Liver (tissue), 8 donors: ENCODE measurements at regions not wholly inside any gene's neighbourhood (a gene's known extent, or its start where the extent isn't known, plus 50 kb on each side); places are given as distances from the start of the nearest gene placed in this dataset.

Experiments
- DNase-seq: peaks from one replicate; pipeline ENCODE4 v3.0.0-alpha.2; 2017; ENCODE audit warnings: low spot score
- H3K27ac ChIP-seq, 2 donors: one replicate each; pipeline ENCODE4 v1.7.0; 2013; ENCODE audit warnings: inconsistent platforms in 2 of 2, low read length in 2 of 2, control low read depth in 1 of 2, low read depth in 1 of 2, mild to moderate bottlenecking in 1 of 2
- H3K27me3 ChIP-seq, 4 donors: one replicate each; pipeline versions ENCODE4 v1.6.1 to v1.7.0; 2013; ENCODE audit warnings: low read length in 3 of 4, inconsistent platforms in 1 of 4, mild to moderate bottlenecking in 1 of 4, moderate library complexity in 1 of 4; ENCODE audit not compliant: control insufficient read depth in 4 of 4, insufficient read depth in 4 of 4
- H3K36me3 ChIP-seq, 4 donors: one replicate each; pipeline versions ENCODE4 v1.6.1 to v1.7.0; 2013; ENCODE audit warnings: low read length in 3 of 4, mild to moderate bottlenecking in 3 of 4, low read depth in 1 of 4, moderate library complexity in 1 of 4; ENCODE audit not compliant: control insufficient read depth in 4 of 4, insufficient read depth in 3 of 4
- H3K4me1 ChIP-seq, 4 donors: one replicate each; pipeline versions ENCODE4 v1.6.1 to v1.7.0; 2013; ENCODE audit warnings: low read length in 3 of 4, mild to moderate bottlenecking in 3 of 4, moderate library complexity in 1 of 4; ENCODE audit not compliant: control insufficient read depth in 4 of 4, insufficient read depth in 4 of 4
- H3K4me3 ChIP-seq, 3 donors: one replicate each; pipeline versions ENCODE4 v1.6.1 to v1.7.0; 2013; ENCODE audit warnings: low read length in 3 of 3, control low read depth in 1 of 3, low read depth in 1 of 3, mild to moderate bottlenecking in 1 of 3
- H3K9ac ChIP-seq, 2 donors: one replicate each; pipeline ENCODE4 v1.7.0; 2013; ENCODE audit warnings: low read length in 2 of 2, mild to moderate bottlenecking in 2 of 2, moderate library complexity in 2 of 2, control low read depth in 1 of 2, low read depth in 1 of 2
- H3K9me3 ChIP-seq, 4 donors: one replicate each; pipeline versions ENCODE4 v1.6.1 to v1.7.0; 2013; ENCODE audit warnings: low read length in 3 of 4; ENCODE audit not compliant: control insufficient read depth in 4 of 4
- EGR1 ChIP-seq, 2 donors: IDR thresholded peaks; 2 replicates each; pipeline ENCODE4 v1.6.1; 2016 to 2018; ENCODE audit warnings: antibody characterized with exemption in 2 of 2, low read depth in 2 of 2
- FOXA1 ChIP-seq: IDR thresholded peaks from 2 replicates; pipeline ENCODE4 v1.6.1; 2016; ENCODE audit warnings: antibody characterized with exemption
- GABPA ChIP-seq, 2 donors: IDR thresholded peaks in 1 of 2; conservative IDR thresholded peaks in 1 of 2; 2 replicates each; pipeline ENCODE4 v1.6.1; 2016; ENCODE audit warnings: antibody characterized with exemption in 2 of 2, mild to moderate bottlenecking in 1 of 2, moderate library complexity in 1 of 2
- HNF4A ChIP-seq, 2 donors: conservative IDR thresholded peaks; 2 replicates each; pipeline ENCODE4 v1.6.1; 2016; ENCODE audit warnings: antibody characterized with exemption in 2 of 2, mild to moderate bottlenecking in 2 of 2
- HNF4G ChIP-seq: IDR thresholded peaks from 2 replicates; pipeline ENCODE4 v1.6.1; 2016; ENCODE audit warnings: antibody characterized with exemption
- JUND ChIP-seq, 2 donors: IDR thresholded peaks; 2 replicates each; pipeline ENCODE4 v1.6.1; 2016; ENCODE audit warnings: antibody characterized with exemption in 2 of 2
- NR2F2 ChIP-seq: IDR thresholded peaks from 2 replicates; pipeline ENCODE4 v1.6.1; 2016; ENCODE audit warnings: antibody characterized with exemption
- RAD21 ChIP-seq, 2 donors: IDR thresholded peaks; 2 replicates each; pipeline ENCODE4 v1.6.1; 2016; ENCODE audit warnings: antibody characterized with exemption in 2 of 2, mild to moderate bottlenecking in 2 of 2
- RXRA ChIP-seq, 2 donors: IDR thresholded peaks; 2 replicates each; pipeline ENCODE4 v1.6.1; 2017 to 2018; ENCODE audit warnings: antibody characterized with exemption in 2 of 2, mild to moderate bottlenecking in 1 of 2
- SP1 ChIP-seq: IDR thresholded peaks from 2 replicates; pipeline ENCODE4 v1.6.1; 2018; ENCODE audit warnings: antibody characterized with exemption, mild to moderate bottlenecking
- TAF1 ChIP-seq: conservative IDR thresholded peaks from 2 replicates; pipeline ENCODE4 v1.6.1; 2016; ENCODE audit warnings: antibody characterized with exemption, mild to moderate bottlenecking
- YY1 ChIP-seq: IDR thresholded peaks from 2 replicates; pipeline ENCODE4 v1.6.1; 2016; ENCODE audit warnings: antibody characterized with exemption, mild to moderate bottlenecking
- WGBS: extraction: QIAGEN DNeasy Blood & Tissue Kit; methylation state at CpG from one replicate; pipeline ENCODE4 v1.1.7; 2013; 5-methylcytosine and 5-hydroxymethylcytosine counted together
- TF ChIP-seq, protein P1 (sequence below): IDR thresholded peaks from 2 replicates; pipeline ENCODE4 v1.6.1; 2016; ENCODE audit warnings: antibody characterized with exemption
- TF ChIP-seq, protein P2 (sequence below): IDR thresholded peaks from 2 replicates; pipeline ENCODE4 v1.6.1; 2016; ENCODE audit warnings: antibody characterized with exemption
- TF ChIP-seq, protein P3 (sequence below): IDR thresholded peaks from 2 replicates; pipeline ENCODE4 v1.6.1; 2016; ENCODE audit warnings: antibody characterized with exemption, mild to moderate bottlenecking
- TF ChIP-seq, protein P4 (sequence below): fragments of 150-350 bp; IDR thresholded peaks from 2 replicates; pipeline ENCODE4 v1.5.1; 2017; ENCODE audit warnings: improper control_type of control experiment, low read depth, low read length; ENCODE audit not compliant: missing input control
- TF ChIP-seq, protein P5 (sequence below): IDR thresholded peaks from 2 replicates; pipeline ENCODE4 v1.6.1; 2016; ENCODE audit warnings: antibody characterized with exemption
- donor health status: healthy.
- donor health status: healthy.
- donor health status: healthy.
- donor health status: healthy.
- donor health status: healthy.

DNA sequence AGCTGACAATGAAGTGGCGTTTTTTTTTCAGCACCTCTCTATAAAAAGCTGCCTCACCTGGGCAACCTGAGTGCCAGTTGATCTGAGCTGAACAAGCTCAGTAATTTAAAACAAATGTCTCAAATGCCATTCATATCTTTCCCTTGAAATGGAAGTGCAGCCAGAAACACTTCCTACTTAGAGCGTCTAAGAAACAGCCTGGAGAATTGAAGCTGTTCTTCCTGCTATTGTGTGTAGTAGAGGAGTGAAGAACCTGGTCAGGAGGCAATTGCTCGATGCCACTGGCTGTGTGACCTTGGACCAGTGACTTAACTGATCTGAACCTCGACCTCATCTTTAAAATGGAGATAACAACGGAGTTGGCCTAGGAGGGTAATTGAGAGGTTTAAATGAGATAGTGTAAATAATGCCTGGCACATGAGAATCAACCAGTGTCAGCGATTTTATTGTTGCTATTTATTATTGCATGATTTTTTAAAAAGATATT is 95.4 kb upstream of the FOXQ1 start:
- 50% methylated on average over 6 of the region's 6 CpGs for WGBS
- no peaks in the 10 kb centered on the region for H3K27me3 ChIP-seq
- no peaks in the 10 kb centered on the region for H3K36me3 ChIP-seq
- no peaks in the 10 kb centered on the region for H3K9me3 ChIP-seq
- no peak overlapping the region for H3K9ac ChIP-seq
- no peak overlapping the region for H3K27ac ChIP-seq
- TF ChIP-seq HNF4A (conservative IDR thresholded peaks at IDR 0.05) (no peak), HNF4G (no peak), TAF1 (no peak), RAD21 (IDR thresholded peaks at IDR 0.05) (no peak), EGR1 (IDR thresholded peaks at IDR 0.05; ENCODE audit: low read depth in 2 of 2) (no peak), SP1 (no peak), YY1 (no peak), RXRA (IDR thresholded peaks at IDR 0.05) (no peak), GABPA (IDR thresholded peaks at IDR 0.05 in 1 of 2, conservative IDR thresholded peaks at IDR 0.05 in 1 of 2) (no peak), JUND (IDR thresholded peaks at IDR 0.05) (no peak), NR2F2 (no peak), FOXA1 (no peak)
- TF ChIP-seq, protein P1, sequence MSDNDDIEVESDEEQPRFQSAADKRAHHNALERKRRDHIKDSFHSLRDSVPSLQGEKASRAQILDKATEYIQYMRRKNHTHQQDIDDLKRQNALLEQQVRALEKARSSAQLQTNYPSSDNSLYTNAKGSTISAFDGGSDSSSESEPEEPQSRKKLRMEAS = no peak
- TF ChIP-seq, protein P2, sequence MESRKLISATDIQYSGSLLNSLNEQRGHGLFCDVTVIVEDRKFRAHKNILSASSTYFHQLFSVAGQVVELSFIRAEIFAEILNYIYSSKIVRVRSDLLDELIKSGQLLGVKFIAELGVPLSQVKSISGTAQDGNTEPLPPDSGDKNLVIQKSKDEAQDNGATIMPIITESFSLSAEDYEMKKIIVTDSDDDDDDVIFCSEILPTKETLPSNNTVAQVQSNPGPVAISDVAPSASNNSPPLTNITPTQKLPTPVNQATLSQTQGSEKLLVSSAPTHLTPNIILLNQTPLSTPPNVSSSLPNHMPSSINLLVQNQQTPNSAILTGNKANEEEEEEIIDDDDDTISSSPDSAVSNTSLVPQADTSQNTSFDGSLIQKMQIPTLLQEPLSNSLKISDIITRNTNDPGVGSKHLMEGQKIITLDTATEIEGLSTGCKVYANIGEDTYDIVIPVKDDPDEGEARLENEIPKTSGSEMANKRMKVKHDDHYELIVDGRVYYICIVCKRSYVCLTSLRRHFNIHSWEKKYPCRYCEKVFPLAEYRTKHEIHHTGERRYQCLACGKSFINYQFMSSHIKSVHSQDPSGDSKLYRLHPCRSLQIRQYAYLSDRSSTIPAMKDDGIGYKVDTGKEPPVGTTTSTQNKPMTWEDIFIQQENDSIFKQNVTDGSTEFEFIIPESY = no peak
- TF ChIP-seq, protein P3, sequence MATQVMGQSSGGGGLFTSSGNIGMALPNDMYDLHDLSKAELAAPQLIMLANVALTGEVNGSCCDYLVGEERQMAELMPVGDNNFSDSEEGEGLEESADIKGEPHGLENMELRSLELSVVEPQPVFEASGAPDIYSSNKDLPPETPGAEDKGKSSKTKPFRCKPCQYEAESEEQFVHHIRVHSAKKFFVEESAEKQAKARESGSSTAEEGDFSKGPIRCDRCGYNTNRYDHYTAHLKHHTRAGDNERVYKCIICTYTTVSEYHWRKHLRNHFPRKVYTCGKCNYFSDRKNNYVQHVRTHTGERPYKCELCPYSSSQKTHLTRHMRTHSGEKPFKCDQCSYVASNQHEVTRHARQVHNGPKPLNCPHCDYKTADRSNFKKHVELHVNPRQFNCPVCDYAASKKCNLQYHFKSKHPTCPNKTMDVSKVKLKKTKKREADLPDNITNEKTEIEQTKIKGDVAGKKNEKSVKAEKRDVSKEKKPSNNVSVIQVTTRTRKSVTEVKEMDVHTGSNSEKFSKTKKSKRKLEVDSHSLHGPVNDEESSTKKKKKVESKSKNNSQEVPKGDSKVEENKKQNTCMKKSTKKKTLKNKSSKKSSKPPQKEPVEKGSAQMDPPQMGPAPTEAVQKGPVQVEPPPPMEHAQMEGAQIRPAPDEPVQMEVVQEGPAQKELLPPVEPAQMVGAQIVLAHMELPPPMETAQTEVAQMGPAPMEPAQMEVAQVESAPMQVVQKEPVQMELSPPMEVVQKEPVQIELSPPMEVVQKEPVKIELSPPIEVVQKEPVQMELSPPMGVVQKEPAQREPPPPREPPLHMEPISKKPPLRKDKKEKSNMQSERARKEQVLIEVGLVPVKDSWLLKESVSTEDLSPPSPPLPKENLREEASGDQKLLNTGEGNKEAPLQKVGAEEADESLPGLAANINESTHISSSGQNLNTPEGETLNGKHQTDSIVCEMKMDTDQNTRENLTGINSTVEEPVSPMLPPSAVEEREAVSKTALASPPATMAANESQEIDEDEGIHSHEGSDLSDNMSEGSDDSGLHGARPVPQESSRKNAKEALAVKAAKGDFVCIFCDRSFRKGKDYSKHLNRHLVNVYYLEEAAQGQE = no peak
- TF ChIP-seq, protein P4, sequence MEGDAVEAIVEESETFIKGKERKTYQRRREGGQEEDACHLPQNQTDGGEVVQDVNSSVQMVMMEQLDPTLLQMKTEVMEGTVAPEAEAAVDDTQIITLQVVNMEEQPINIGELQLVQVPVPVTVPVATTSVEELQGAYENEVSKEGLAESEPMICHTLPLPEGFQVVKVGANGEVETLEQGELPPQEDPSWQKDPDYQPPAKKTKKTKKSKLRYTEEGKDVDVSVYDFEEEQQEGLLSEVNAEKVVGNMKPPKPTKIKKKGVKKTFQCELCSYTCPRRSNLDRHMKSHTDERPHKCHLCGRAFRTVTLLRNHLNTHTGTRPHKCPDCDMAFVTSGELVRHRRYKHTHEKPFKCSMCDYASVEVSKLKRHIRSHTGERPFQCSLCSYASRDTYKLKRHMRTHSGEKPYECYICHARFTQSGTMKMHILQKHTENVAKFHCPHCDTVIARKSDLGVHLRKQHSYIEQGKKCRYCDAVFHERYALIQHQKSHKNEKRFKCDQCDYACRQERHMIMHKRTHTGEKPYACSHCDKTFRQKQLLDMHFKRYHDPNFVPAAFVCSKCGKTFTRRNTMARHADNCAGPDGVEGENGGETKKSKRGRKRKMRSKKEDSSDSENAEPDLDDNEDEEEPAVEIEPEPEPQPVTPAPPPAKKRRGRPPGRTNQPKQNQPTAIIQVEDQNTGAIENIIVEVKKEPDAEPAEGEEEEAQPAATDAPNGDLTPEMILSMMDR = no peak
- TF ChIP-seq, protein P5, sequence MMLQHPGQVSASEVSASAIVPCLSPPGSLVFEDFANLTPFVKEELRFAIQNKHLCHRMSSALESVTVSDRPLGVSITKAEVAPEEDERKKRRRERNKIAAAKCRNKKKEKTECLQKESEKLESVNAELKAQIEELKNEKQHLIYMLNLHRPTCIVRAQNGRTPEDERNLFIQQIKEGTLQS = no peak
- no peak for DNase-seq
- no peak overlapping the region for H3K4me3 ChIP-seq
- no peaks in the 10 kb centered on the region for H3K4me1 ChIP-seq
